Ovary (tissue), 3 donors: ENCODE measurements at regions not wholly inside any gene's neighbourhood (a gene's known extent, or its start where the extent isn't known, plus 50 kb on each side); places are given as distances from the start of the nearest gene placed in this dataset.

Experiments used
- EP300 ChIP-seq: sonication (generic); formaldehyde crosslinking; IDR thresholded peaks from one replicate; pipeline ENCODE4 v1.6.1; 2017; ENCODE audit warnings: antibody characterized with exemption
- POLR2A ChIP-seq: fragments of 450-650 bp; IDR thresholded peaks from one replicate; pipeline ENCODE4 v1.6.1; 2017; ENCODE audit warnings: antibody characterized with exemption, mild to moderate bottlenecking, moderate library complexity
- TF ChIP-seq, protein P1 (sequence below), 3 donors: fragments of 450-650 bp in 2 of 3; fragments of 200-600 bp in 1 of 3; IDR thresholded peaks; one replicate each; pipeline versions ENCODE4 v1.5.1 to v1.8.0; 2016 to 2022; ENCODE audit warnings: antibody characterized with exemption in 3 of 3, mild to moderate bottlenecking in 1 of 3
- donor health status: DM: no; HTN: no; CAD: no.

GRCh38 chr1:113219828-113220227, 146.8 kb downstream of the LRIG2 start:
- TF ChIP-seq, protein P1, sequence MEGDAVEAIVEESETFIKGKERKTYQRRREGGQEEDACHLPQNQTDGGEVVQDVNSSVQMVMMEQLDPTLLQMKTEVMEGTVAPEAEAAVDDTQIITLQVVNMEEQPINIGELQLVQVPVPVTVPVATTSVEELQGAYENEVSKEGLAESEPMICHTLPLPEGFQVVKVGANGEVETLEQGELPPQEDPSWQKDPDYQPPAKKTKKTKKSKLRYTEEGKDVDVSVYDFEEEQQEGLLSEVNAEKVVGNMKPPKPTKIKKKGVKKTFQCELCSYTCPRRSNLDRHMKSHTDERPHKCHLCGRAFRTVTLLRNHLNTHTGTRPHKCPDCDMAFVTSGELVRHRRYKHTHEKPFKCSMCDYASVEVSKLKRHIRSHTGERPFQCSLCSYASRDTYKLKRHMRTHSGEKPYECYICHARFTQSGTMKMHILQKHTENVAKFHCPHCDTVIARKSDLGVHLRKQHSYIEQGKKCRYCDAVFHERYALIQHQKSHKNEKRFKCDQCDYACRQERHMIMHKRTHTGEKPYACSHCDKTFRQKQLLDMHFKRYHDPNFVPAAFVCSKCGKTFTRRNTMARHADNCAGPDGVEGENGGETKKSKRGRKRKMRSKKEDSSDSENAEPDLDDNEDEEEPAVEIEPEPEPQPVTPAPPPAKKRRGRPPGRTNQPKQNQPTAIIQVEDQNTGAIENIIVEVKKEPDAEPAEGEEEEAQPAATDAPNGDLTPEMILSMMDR (IDR thresholded peaks at IDR 0.05): no peak
- TF ChIP-seq POLR2A (no peak), EP300 (no peak)
